Vagina (tissue), 2 donors: ENCODE measurements at regions not wholly inside any gene's neighbourhood (a gene's known extent, or its start where the extent isn't known, plus 50 kb on each side); places are given as distances from the start of the nearest gene placed in this dataset.

Experiments
- DNase-seq, 2 donors: peaks; one replicate each; pipeline ENCODE4 v3.0.0-alpha.2; 2017; ENCODE audit errors: extremely low spot score in 2 of 2
- H3K27ac ChIP-seq: fragments of 200-600 bp; sonication (generic); one replicate; pipeline ENCODE4 v1.5.1; 2019
- H3K27me3 ChIP-seq: fragments of 200-600 bp; sonication (generic); one replicate; pipeline ENCODE4 v1.5.1; 2019
- H3K36me3 ChIP-seq, 2 donors: fragments of 200-600 bp; sonication (generic); one replicate each; pipeline ENCODE4 v1.5.1; 2017 to 2019
- H3K4me1 ChIP-seq: fragments of 200-600 bp; sonication (generic); one replicate; pipeline ENCODE4 v1.5.1; 2019
- H3K4me3 ChIP-seq, 2 donors: fragments of 200-600 bp; sonication (generic); 1 replicate in 1 of 2; 2 replicates in 1 of 2; pipeline ENCODE4 v1.5.1; 2016 to 2019
- H3K9me3 ChIP-seq: fragments of 200-600 bp; sonication (generic); one replicate; pipeline ENCODE4 v1.5.1; 2019
- POLR2A ChIP-seq, 2 donors: fragments of 450-650 bp; IDR thresholded peaks; one replicate each; pipeline ENCODE4 v1.6.1; 2017; ENCODE audit warnings: antibody characterized with exemption in 2 of 2, mild to moderate bottlenecking in 2 of 2, moderate library complexity in 2 of 2
- POLR2AphosphoS5 ChIP-seq, 2 donors: sonication (generic); formaldehyde crosslinking; IDR thresholded peaks; one replicate each; pipeline ENCODE4 v1.9.0; 2017; ENCODE audit warnings: antibody characterized with exemption in 2 of 2, mild to moderate bottlenecking in 2 of 2, low read depth in 1 of 2; ENCODE audit not compliant: insufficient read depth in 1 of 2
- intact Hi-C: fragments of 100-400 bp; cut with DNase I; formaldehyde crosslinking; loops from one replicate; pipeline ENCODE4 v1.15.1; 2023
- TF ChIP-seq, protein P1 (sequence below), 3 experiments: fragments of 450-650 bp in 2 of 3; fragments of 200-600 bp in 1 of 3; sonication (generic) in 1 of 3; IDR thresholded peaks; one replicate each; pipeline ENCODE4 v1.5.1; 2017 to 2019; ENCODE audit warnings: antibody characterized with exemption in 3 of 3, mild to moderate bottlenecking in 2 of 3, moderate library complexity in 2 of 3

DNA sequence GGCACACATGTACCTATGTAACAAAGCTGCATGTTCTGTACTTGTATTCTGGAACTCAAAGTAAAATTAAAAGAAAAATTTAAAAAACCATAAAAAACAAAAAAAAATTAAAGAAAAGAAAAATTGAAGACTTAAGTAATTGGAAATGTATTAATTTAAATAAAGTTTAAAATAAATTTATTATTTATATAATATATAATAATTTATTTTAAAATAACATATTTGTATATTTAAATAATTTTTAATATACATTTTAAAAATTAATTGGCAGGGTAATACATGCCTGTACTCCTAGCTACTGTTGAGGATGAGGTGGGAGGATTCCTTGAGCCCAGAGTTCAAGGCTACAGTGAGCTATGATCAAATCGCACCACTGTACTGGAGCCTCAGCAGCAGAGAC, 1830.6 kb upstream of the CELF4 start:
- H3K27ac ChIP-seq, result no peak overlapping the region
- H3K4me1 ChIP-seq, result no peaks in the 10 kb centered on the region
- no peak for DNase-seq
- no peaks in the 10 kb centered on the region for H3K36me3 ChIP-seq
- intact Hi-C loops, result no loop called here
- TF ChIP-seq POLR2A (IDR thresholded peaks at IDR 0.05) (no peak), POLR2AphosphoS5 (IDR thresholded peaks at IDR 0.05; ENCODE audit: insufficient read depth in 1 of 2, low read depth in 1 of 2) (no peak)
- TF ChIP-seq, protein P1, sequence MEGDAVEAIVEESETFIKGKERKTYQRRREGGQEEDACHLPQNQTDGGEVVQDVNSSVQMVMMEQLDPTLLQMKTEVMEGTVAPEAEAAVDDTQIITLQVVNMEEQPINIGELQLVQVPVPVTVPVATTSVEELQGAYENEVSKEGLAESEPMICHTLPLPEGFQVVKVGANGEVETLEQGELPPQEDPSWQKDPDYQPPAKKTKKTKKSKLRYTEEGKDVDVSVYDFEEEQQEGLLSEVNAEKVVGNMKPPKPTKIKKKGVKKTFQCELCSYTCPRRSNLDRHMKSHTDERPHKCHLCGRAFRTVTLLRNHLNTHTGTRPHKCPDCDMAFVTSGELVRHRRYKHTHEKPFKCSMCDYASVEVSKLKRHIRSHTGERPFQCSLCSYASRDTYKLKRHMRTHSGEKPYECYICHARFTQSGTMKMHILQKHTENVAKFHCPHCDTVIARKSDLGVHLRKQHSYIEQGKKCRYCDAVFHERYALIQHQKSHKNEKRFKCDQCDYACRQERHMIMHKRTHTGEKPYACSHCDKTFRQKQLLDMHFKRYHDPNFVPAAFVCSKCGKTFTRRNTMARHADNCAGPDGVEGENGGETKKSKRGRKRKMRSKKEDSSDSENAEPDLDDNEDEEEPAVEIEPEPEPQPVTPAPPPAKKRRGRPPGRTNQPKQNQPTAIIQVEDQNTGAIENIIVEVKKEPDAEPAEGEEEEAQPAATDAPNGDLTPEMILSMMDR (IDR thresholded peaks at IDR 0.05), result no peak
- H3K9me3 ChIP-seq, result no peaks in the 10 kb centered on the region
- no peaks in the 10 kb centered on the region for H3K27me3 ChIP-seq
- H3K4me3 ChIP-seq, result no peak overlapping the region

DNA sequence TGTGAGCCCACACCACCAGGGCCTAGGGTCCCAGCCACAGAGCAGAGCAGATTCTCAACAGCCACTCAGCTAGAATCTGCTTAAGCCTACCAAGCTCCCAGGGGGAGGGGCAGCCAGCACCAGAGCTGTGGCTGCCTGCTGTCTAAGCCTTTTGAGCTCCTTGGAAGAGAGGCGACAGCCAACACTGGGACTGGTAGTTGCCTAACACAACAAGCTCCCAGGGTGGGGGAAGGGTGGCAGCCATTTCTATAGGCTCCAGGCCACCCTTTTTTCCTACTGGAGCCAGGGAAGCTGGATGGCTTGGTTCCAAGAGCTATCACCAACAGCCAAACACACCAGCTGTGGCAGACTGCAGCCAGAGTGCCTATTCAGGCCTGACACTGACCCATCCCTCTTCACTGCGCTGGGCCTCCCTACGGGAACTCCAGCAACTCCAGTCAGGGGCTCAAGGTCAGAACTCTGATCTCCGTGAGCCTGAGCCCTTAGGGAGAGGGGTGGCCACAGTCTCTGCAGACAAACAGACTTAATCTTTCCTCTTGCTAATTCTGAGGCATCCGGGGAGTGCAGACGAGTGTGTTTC, 1824.3 kb upstream of the CELF4 start:
- no peak for DNase-seq
- H3K4me3 ChIP-seq, result no peak overlapping the region
- TF ChIP-seq POLR2AphosphoS5 (IDR thresholded peaks at IDR 0.05; ENCODE audit: insufficient read depth in 1 of 2, low read depth in 1 of 2), result no peak
- TF ChIP-seq POLR2A (IDR thresholded peaks at IDR 0.05), result no peak
- TF ChIP-seq, protein P1 (IDR thresholded peaks at IDR 0.05), result no peak
- no peaks in the 10 kb centered on the region for H3K9me3 ChIP-seq
- H3K27ac ChIP-seq, result no peak overlapping the region
- H3K4me1 ChIP-seq, result no peaks in the 10 kb centered on the region
- intact Hi-C loops, result no loop called here
- H3K27me3 ChIP-seq, result no peaks in the 10 kb centered on the region
- no peaks in the 10 kb centered on the region for H3K36me3 ChIP-seq

DNA sequence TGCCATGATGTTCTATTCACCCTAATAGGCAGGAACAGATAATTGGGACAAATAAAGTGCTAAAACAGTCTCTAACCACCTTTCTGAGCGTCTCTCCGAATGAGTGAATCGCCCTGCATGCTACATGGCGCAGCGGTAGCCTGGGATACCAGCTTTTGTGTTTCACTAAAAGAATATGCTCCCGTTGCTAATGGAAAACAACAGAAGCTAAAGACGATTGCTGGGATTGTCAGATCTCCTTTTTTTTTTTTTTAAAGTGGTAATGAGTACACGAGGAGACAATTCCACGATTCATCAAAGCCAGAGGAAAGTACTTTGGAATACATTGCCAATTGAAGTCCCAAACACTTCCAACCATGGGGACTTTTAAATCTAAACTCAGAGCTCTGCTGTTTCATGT, 1815.3 kb upstream of the CELF4 start:
- Histone ChIP-seq H3K27me3 (no peaks in the 10 kb centered on the region), H3K4me3 (no peak overlapping the region), H3K4me1 (no peaks in the 10 kb centered on the region), H3K27ac (no peak overlapping the region), H3K9me3 (no peaks in the 10 kb centered on the region), H3K36me3 (no peaks in the 10 kb centered on the region)
- intact Hi-C loops, result no loop called here
- TF ChIP-seq POLR2AphosphoS5 (IDR thresholded peaks at IDR 0.05; ENCODE audit: insufficient read depth in 1 of 2, low read depth in 1 of 2) (no peak), POLR2A (IDR thresholded peaks at IDR 0.05) (no peak)
- TF ChIP-seq, protein P1 (IDR thresholded peaks at IDR 0.05), result no peak
- no peak for DNase-seq

GRCh38 chr18:39380186-39380725, 1814.7 kb upstream of the CELF4 start:
- H3K27ac ChIP-seq, result no peak overlapping the region
- no peaks in the 10 kb centered on the region for H3K9me3 ChIP-seq
- H3K27me3 ChIP-seq, result no peaks in the 10 kb centered on the region
- H3K36me3 ChIP-seq, result no peaks in the 10 kb centered on the region
- intact Hi-C loops, result no loop called here
- H3K4me1 ChIP-seq, result no peaks in the 10 kb centered on the region
- DNase-seq, result no peak
- no peak overlapping the region for H3K4me3 ChIP-seq
- no peak for TF ChIP-seq POLR2A (IDR thresholded peaks at IDR 0.05)
- TF ChIP-seq POLR2AphosphoS5 (IDR thresholded peaks at IDR 0.05; ENCODE audit: insufficient read depth in 1 of 2, low read depth in 1 of 2), result no peak
- TF ChIP-seq, protein P1 (IDR thresholded peaks at IDR 0.05), result no peak

DNA sequence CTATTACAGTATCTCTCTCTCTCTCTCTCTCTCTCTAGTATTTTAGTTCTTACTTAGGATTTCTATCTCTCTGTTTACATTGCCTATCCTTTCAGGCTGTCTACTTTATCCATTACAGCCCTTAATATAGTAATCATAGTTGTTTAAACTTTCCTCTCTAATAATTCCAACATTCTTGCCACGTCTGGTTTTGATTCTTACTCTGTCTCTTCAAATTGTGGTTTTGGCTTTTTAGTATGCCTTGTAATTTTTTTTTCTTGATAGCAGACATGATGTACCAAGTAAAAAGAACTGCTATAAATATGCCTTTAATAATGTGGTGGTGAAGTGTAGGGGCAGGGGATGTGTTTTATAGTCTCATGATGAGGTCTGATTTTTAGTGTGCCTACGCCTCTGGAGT, 1809.5 kb upstream of the CELF4 start:
- intact Hi-C loops, result no loop called here
- Histone ChIP-seq H3K27ac (no peak overlapping the region), H3K4me1 (no peaks in the 10 kb centered on the region), H3K9me3 (no peaks in the 10 kb centered on the region), H3K36me3 (no peaks in the 10 kb centered on the region), H3K27me3 (no peaks in the 10 kb centered on the region), H3K4me3 (no peak overlapping the region)
- TF ChIP-seq POLR2A (IDR thresholded peaks at IDR 0.05) (no peak), POLR2AphosphoS5 (IDR thresholded peaks at IDR 0.05; ENCODE audit: insufficient read depth in 1 of 2, low read depth in 1 of 2) (no peak)
- TF ChIP-seq, protein P1 (IDR thresholded peaks at IDR 0.05), result no peak
- no peak for DNase-seq
